Calu3 (cell line): ENCODE measurements at regions not wholly inside any gene's neighbourhood (a gene's known extent, or its start where the extent isn't known, plus 50 kb on each side); places are given as distances from the start of the nearest gene placed in this dataset.

Source experiments
- BruUV-seq: library from RNA; stranded (reverse); fragments of 400-500 nt; replicated peaks from 2 replicates; lab custom pipeline; 2021; lab: Mats Ljungman, UMichigan
- CTCF ChIA-PET: fragments of 300-600 bp; sonication (Branson Sonifier 250); formaldehyde crosslinking; loops from one replicate; lab custom pipeline; 2022; ENCODE audit warnings: antibody characterized with exemption; lab: Charles Lee
- DNase-seq: peaks from one replicate; pipeline ENCODE4 v3.0.0; 2022
- H3K27ac Mint-ChIP-seq: one replicate; pipeline ENCODE4 v1.8.0; 2022; ENCODE audit warnings: mixed read lengths; ENCODE audit not compliant: unreplicated experiment
- H3K27me3 Mint-ChIP-seq: one replicate; pipeline ENCODE4 v1.8.0; 2022; ENCODE audit warnings: mixed read lengths; ENCODE audit not compliant: unreplicated experiment
- H3K36me3 Mint-ChIP-seq: one replicate; pipeline ENCODE4 v1.8.0; 2022; ENCODE audit warnings: mild to moderate bottlenecking, moderate library complexity, mixed read lengths; ENCODE audit not compliant: insufficient read depth, unreplicated experiment
- H3K4me1 Mint-ChIP-seq: one replicate; pipeline ENCODE4 v1.8.0; 2022; ENCODE audit warnings: mild to moderate bottlenecking, low read depth, mixed read lengths; ENCODE audit not compliant: unreplicated experiment
- H3K4me3 Mint-ChIP-seq: one replicate; pipeline ENCODE4 v1.8.0; 2022; ENCODE audit warnings: mild to moderate bottlenecking, low read depth, moderate library complexity, mixed read lengths; ENCODE audit not compliant: unreplicated experiment
- H3K9me3 Mint-ChIP-seq: one replicate; pipeline ENCODE4 v1.8.0; 2022; ENCODE audit warnings: low read depth, mixed read lengths; ENCODE audit not compliant: unreplicated experiment
- CTCF ChIP-seq: fragments of 200-600 bp; IDR thresholded peaks from one replicate; pipeline ENCODE4 v1.8.0; 2022; ENCODE audit warnings: antibody characterized with exemption; ENCODE audit not compliant: unreplicated experiment
- intact Hi-C: fragments of 100-400 bp; cut with micrococcal nuclease; formaldehyde crosslinking; loops from one replicate; pipeline ENCODE4 v1.10.0; 2022; ENCODE audit not compliant: unreplicated experiment

- H3K36me3 Mint-ChIP-seq = no peaks in the 10 kb centered on the region
- no peaks in the 10 kb centered on the region for H3K4me1 Mint-ChIP-seq
- BruUV-seq = no TSS peak
- H3K9me3 Mint-ChIP-seq = no peaks in the 10 kb centered on the region
- DNase-seq = no peak
- H3K27me3 Mint-ChIP-seq = peaks cover 92% of the 10 kb centered on the region
- no peak for TF ChIP-seq CTCF
- H3K4me3 Mint-ChIP-seq = no peak overlapping the region
- CTCF ChIA-PET = interaction anchor here (0.6 kb wide), 1 partner anchor 131 kb away, joined by 3 read pairs; no protein-coding TSS in a partner anchor
- no peak overlapping the region for H3K27ac Mint-ChIP-seq
- intact Hi-C loops = no loop called here
Observed at GRCh38 chr16:85185303-85186100, 73.2 kb upstream of the CIBAR2 start.

DNA sequence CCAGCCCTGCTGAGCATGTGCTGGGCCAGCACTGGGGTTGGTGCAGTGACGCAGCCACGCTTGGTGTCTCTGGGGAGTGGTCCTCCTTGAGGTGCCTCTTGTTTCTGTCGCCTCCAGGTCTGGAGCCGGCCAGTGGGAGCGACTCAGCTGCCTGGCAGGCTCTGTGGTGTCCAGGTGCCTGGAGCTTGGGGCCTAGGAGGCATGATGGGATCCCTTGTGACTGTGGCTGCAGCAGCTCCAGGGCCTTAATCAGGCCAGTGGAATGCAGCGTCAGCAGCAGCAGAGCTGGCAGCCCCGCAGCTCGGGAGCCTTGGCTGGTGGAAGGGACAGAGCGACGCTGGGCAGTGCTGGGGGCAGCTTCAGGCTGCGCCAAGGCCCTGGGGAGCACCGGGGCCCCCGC is 74.7 kb upstream of the CIBAR2 start:
- no peak overlapping the region for H3K27ac Mint-ChIP-seq
- no peaks in the 10 kb centered on the region for H3K36me3 Mint-ChIP-seq
- H3K4me1 Mint-ChIP-seq = no peaks in the 10 kb centered on the region
- peaks cover 92% of the 10 kb centered on the region for H3K27me3 Mint-ChIP-seq
- CTCF ChIA-PET = no interaction called here
- no TSS peak for BruUV-seq
- no peaks in the 10 kb centered on the region for H3K9me3 Mint-ChIP-seq
- H3K4me3 Mint-ChIP-seq = no peak overlapping the region
- no peak for TF ChIP-seq CTCF
- intact Hi-C loops = no loop called here
- DNase-seq = no peak

GRCh38 chr16:85187447-85187846 is 75.2 kb upstream of the CIBAR2 start:
- TF ChIP-seq CTCF = no peak
- no TSS peak for BruUV-seq
- Mint-ChIP-seq H3K36me3 (no peaks in the 10 kb centered on the region), H3K27me3 (peaks cover 92% of the 10 kb centered on the region), H3K27ac (no peak overlapping the region), H3K4me3 (no peak overlapping the region), H3K4me1 (no peaks in the 10 kb centered on the region), H3K9me3 (no peaks in the 10 kb centered on the region)
- no peak for DNase-seq
- intact Hi-C loops = no loop called here
- CTCF ChIA-PET = no interaction called here

DNA sequence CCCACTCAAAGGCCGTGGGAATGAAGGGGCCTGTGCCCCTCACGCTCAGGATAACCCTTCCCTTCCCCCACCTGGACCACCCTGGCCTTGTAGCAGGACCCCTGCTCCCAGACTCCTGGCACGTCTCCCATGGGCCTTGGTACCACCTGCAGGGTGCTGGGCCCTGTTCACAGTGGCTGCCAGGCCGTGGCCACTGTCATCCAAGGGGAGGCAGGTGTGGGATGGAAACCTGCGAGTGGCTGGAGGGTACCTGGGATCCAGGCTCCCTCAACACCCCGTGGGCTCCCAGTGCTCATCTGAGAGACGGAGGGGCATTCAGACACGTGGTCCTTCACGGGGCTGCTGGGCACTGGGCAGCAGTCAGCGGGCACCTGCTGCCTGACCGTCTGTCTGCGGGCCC is 75.6 kb upstream of the CIBAR2 start:
- TF ChIP-seq CTCF = no peak
- H3K27me3 Mint-ChIP-seq = peaks cover 92% of the 10 kb centered on the region
- H3K36me3 Mint-ChIP-seq = no peaks in the 10 kb centered on the region
- CTCF ChIA-PET = no interaction called here
- intact Hi-C loops = no loop called here
- no peak for DNase-seq
- no TSS peak for BruUV-seq
- no peaks in the 10 kb centered on the region for H3K4me1 Mint-ChIP-seq
- H3K9me3 Mint-ChIP-seq = no peaks in the 10 kb centered on the region
- H3K4me3 Mint-ChIP-seq = no peak overlapping the region
- H3K27ac Mint-ChIP-seq = no peak overlapping the region
